ENCODE measurements at regions not wholly inside any gene's neighbourhood (a gene's known extent, or its start where the extent isn't known, plus 50 kb on each side); places are given as distances from the start of the nearest gene placed in this dataset.

DNA sequence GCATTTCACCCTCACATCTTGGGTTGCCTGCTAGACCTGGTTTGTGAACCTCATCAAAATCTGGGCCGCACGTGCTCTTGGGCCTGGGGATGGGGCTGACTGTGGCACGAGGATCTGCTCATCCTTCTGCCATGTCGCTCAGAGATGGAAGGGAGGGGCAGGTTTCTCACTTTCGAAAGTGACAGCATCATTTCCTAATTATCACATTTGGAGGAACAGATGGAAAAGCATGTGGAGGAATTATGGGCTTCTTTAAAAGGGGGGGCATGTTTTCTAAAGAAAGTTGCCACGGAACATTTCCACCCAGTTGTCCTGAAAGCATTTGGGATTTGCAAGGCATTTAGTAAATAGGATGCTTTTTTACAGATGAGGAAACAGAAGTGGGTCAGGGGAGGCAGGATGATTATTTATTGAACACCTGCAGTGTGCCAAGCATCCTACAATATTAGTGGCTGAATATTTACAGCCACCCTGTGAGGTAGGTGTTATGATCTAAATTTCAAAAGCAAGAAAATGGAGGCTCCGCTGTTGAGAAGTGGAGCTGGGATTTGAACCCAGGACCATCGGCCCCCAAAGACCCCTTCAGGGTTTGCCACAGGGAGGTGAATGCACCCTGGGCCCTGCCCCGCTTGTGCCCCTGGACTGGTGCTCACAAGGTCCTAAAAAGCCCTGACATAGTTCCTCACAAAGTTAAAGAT is 104.2 kb upstream of the MYCN start:
- TF ChIP-seq, protein P1, sequence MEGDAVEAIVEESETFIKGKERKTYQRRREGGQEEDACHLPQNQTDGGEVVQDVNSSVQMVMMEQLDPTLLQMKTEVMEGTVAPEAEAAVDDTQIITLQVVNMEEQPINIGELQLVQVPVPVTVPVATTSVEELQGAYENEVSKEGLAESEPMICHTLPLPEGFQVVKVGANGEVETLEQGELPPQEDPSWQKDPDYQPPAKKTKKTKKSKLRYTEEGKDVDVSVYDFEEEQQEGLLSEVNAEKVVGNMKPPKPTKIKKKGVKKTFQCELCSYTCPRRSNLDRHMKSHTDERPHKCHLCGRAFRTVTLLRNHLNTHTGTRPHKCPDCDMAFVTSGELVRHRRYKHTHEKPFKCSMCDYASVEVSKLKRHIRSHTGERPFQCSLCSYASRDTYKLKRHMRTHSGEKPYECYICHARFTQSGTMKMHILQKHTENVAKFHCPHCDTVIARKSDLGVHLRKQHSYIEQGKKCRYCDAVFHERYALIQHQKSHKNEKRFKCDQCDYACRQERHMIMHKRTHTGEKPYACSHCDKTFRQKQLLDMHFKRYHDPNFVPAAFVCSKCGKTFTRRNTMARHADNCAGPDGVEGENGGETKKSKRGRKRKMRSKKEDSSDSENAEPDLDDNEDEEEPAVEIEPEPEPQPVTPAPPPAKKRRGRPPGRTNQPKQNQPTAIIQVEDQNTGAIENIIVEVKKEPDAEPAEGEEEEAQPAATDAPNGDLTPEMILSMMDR (IDR thresholded peaks at IDR 0.05; ENCODE audit: low read depth, low read length): no peak
- TF ChIP-seq EZH2phosphoT487 (IDR thresholded peaks at IDR 0.05; ENCODE audit: low read depth): no peak
- H4K20me1 ChIP-seq (ENCODE audit: insufficient read depth, low read length): no peaks in the 10 kb centered on the region
- no peak overlapping the region for H3K27ac ChIP-seq (ENCODE audit: low read length)
- no peak overlapping the region for H3K9ac ChIP-seq (ENCODE audit: low read length)
- H3K27me3 ChIP-seq (ENCODE audit: low read depth, low read length): peaks cover 9% of the 10 kb centered on the region; the same call in 1 of the 2 replicates
- no peak overlapping the region for H3K4me3 ChIP-seq (ENCODE audit: low read length)
- H2AFZ ChIP-seq (ENCODE audit: low read depth, low read length): no peak overlapping the region
- H3K9me3 ChIP-seq (ENCODE audit: insufficient read depth, low read length): no peaks in the 10 kb centered on the region
- no peak overlapping the region for H3K4me2 ChIP-seq (ENCODE audit: low read length)
- H3K79me2 ChIP-seq (ENCODE audit: low read length): no peaks in the 10 kb centered on the region
- H3K36me3 ChIP-seq (replicated peaks; ENCODE audit: low read depth, low read length): no peaks in the 10 kb centered on the region
- no peaks in the 10 kb centered on the region for H3K4me1 ChIP-seq (ENCODE audit: low read length)

DNA sequence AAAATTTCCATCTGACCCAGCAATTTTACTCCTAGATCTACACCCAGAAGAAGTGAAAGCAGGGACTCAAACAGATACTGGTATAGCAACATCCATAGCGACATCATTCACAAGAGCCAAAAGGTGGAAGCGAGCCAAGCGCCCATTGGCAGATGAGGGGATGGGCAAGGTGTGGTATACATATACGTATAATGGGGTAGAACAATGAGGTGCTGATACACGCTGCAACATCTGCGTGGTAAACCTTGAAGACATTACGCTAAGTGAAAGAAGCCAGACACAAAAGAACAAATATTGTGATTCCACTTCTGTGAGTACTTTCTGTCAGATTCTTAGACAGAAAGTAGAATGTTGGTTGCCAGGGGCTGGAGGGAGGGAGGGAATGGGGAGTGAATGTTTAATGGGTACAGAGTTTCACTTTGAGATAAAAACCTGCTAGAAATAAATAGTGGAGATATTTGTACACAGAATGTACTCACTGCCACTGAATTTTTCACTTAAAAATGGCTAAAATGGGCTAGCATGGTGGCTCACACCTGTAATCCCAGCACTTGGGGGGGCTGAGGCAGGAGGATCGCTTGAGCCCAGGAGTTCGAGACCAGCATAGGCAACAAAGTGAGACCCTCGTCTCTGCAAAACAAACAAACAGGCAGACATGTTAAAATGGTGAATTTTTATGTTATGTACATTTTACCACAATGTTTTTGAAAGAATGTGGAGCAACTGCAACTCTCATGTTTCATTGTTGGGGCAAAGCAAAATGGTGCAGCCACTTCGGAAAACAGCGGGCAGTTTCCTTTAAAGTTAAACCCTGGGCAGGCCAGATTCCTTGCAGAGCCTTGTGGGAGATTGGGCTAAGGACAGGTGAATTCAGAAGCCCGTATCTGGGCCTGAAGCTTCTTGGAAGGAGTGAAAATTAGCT is 103.4 kb upstream of the MYCN start:
- Histone ChIP-seq H3K36me3 (replicated peaks; ENCODE audit: low read depth, low read length) (no peaks in the 10 kb centered on the region), H4K20me1 (ENCODE audit: insufficient read depth, low read length) (no peaks in the 10 kb centered on the region), H3K4me3 (ENCODE audit: low read length) (no peak overlapping the region), H3K27me3 (ENCODE audit: low read depth, low read length) (peaks cover 10% of the 10 kb centered on the region; the same call in 1 of the 2 replicates), H2AFZ (ENCODE audit: low read depth, low read length) (no peak overlapping the region), H3K9me3 (ENCODE audit: insufficient read depth, low read length) (no peaks in the 10 kb centered on the region), H3K79me2 (ENCODE audit: low read length) (no peaks in the 10 kb centered on the region), H3K4me1 (ENCODE audit: low read length) (no peaks in the 10 kb centered on the region), H3K27ac (ENCODE audit: low read length) (no peak overlapping the region), H3K4me2 (ENCODE audit: low read length) (no peak overlapping the region), H3K9ac (ENCODE audit: low read length) (no peak overlapping the region)
- TF ChIP-seq, protein P1 (IDR thresholded peaks at IDR 0.05; ENCODE audit: low read depth, low read length): no peak
- no peak for TF ChIP-seq EZH2phosphoT487 (IDR thresholded peaks at IDR 0.05; ENCODE audit: low read depth)

DNA sequence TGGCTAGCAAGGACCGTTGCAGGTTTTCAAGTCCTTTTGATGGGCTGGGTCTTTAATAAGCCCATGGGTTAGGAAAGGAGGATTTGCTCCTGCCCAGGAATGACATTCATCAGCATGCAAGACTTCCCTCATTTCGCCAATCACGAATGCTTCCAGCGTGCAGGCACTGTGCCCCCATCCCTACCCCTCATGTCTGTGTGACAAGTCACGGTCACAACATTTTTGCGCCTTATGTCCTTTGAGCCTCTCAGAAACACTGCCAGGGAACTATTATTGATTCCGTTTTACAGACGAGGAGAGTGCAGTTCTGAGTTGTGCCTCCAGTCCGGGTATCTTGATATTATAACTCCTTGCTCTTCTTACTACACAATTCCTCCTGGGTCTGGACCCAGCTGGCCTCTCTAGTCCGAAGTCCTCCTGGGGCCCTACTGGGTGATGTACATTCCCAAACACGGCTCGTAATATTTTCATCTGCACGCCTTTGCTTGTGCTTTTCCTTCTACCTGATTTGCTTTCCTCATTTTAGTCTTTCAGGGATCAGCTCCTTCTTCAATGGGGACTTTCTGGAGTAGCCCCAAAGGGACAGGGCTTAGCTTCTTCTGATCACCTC is 101.8 kb upstream of the MYCN start:
- no peak overlapping the region for H3K27ac ChIP-seq (ENCODE audit: low read length)
- H3K4me1 ChIP-seq (ENCODE audit: low read length): no peaks in the 10 kb centered on the region
- H3K4me2 ChIP-seq (ENCODE audit: low read length): no peak overlapping the region
- H2AFZ ChIP-seq (ENCODE audit: low read depth, low read length): no peak overlapping the region
- no peak overlapping the region for H3K9ac ChIP-seq (ENCODE audit: low read length)
- H4K20me1 ChIP-seq (ENCODE audit: insufficient read depth, low read length): no peaks in the 10 kb centered on the region
- H3K4me3 ChIP-seq (ENCODE audit: low read length): no peak overlapping the region
- peaks cover 10% of the 10 kb centered on the region; the same call in 1 of the 2 replicates for H3K27me3 ChIP-seq (ENCODE audit: low read depth, low read length)
- no peaks in the 10 kb centered on the region for H3K36me3 ChIP-seq (replicated peaks; ENCODE audit: low read depth, low read length)
- no peaks in the 10 kb centered on the region for H3K9me3 ChIP-seq (ENCODE audit: insufficient read depth, low read length)
- TF ChIP-seq, protein P1 (IDR thresholded peaks at IDR 0.05; ENCODE audit: low read depth, low read length): no peak
- no peak for TF ChIP-seq EZH2phosphoT487 (IDR thresholded peaks at IDR 0.05; ENCODE audit: low read depth)
- H3K79me2 ChIP-seq (ENCODE audit: low read length): no peaks in the 10 kb centered on the region

Data from OCI-LY3 (cell line).